Endothelial cell of hepatic sinusoid (primary cell): ENCODE measurements at regions not wholly inside any gene's neighbourhood (a gene's known extent, or its start where the extent isn't known, plus 50 kb on each side); places are given as distances from the start of the nearest gene placed in this dataset.
"Not testable (repeated sequence)": the region's sequence is repeated elsewhere in the genome, so short reads cannot be mapped to it uniquely, and the experiment has no call there.

Experiments
- in situ Hi-C: cut with HindIII; loops from 2 replicates; pipeline ENCODE4 v1.10.0; 2017; ENCODE audit warnings: low sequenced_read_pairs

GRCh38 chr17:56688151-56688550 lies 94.7 kb downstream of the NOG start:
- in situ Hi-C loops, result no loop called here

GRCh38 chr17:56690441-56691291 lies 97.2 kb downstream of the NOG start:
- in situ Hi-C loops, result no loop called here

- in situ Hi-C loops, result no loop called here
These were observed 101.3 kb downstream of the NOG start for GRCh38 chr17:56694825-56695224.

GRCh38 chr17:56697190-56697589 lies 103.7 kb downstream of the NOG start:
- in situ Hi-C loops, result no loop called here

- in situ Hi-C loops, result no loop called here
These were observed 105.8 kb downstream of the NOG start for GRCh38 chr17:56699186-56699894.

- in situ Hi-C loops, result no loop called here
These were observed 107.5 kb downstream of the NOG start for GRCh38 chr17:56700919-56701420.

- in situ Hi-C loops, result no loop called here
These were observed 114.1 kb downstream of the NOG start for GRCh38 chr17:56707312-56708219.

GRCh38 chr17:56708220-56708558 lies 114.7 kb downstream of the NOG start:
- in situ Hi-C loops, result no loop called here

- in situ Hi-C loops, result no loop called here
These were observed 115.3 kb downstream of the NOG start for GRCh38 chr17:56708670-56709410.

- in situ Hi-C loops, result no loop called here
These were observed 117.5 kb downstream of the NOG start for GRCh38 chr17:56710986-56711385.

- in situ Hi-C loops, result loop anchor here (5.0 kb wide), 2 partner anchors 67 to 78 kb away; no protein-coding TSS in a partner anchor
These were observed 117.9 kb downstream of the C17orf67 start for GRCh38 chr17:56715613-56716357.

GRCh38 chr17:56717471-56717870 lies 116.2 kb downstream of the C17orf67 start:
- in situ Hi-C loops, result loop anchor here (5.0 kb wide), 2 partner anchors 65 to 80 kb away; no protein-coding TSS in a partner anchor

GRCh38 chr17:56718515-56718914 lies 115.2 kb downstream of the C17orf67 start:
- in situ Hi-C loops, result loop anchor here (5.0 kb wide), 2 partner anchors 64 to 81 kb away; no protein-coding TSS in a partner anchor

- in situ Hi-C loops, result loop anchor here (5.0 kb wide), 2 partner anchors 146 to 221 kb away; no protein-coding TSS in a partner anchor
These were observed 110.3 kb downstream of the C17orf67 start for GRCh38 chr17:56723421-56723820.

- in situ Hi-C loops, result loop anchor here (5.0 kb wide), 2 partner anchors 147 to 222 kb away; no protein-coding TSS in a partner anchor
These were observed 109.1 kb downstream of the C17orf67 start for GRCh38 chr17:56724664-56725063.

GRCh38 chr17:56725144-56725543 lies 108.6 kb downstream of the C17orf67 start:
- in situ Hi-C loops, result no loop called here

- in situ Hi-C loops, result no loop called here
These were observed 105.7 kb downstream of the C17orf67 start for GRCh38 chr17:56727876-56728617.

- in situ Hi-C loops, result not testable (repeated sequence)
These were observed 102.6 kb downstream of the C17orf67 start for GRCh38 chr17:56731096-56731495.

GRCh38 chr17:56733833-56734232 lies 99.9 kb downstream of the C17orf67 start:
- in situ Hi-C loops, result no loop called here
